K562 (cell line): ENCODE measurements at regions not wholly inside any gene's neighbourhood (a gene's known extent, or its start where the extent isn't known, plus 50 kb on each side); places are given as distances from the start of the nearest gene placed in this dataset.

Experiments used
- ARHGAP35 ChIP-seq: fragments of 450-650 bp; IDR thresholded peaks from 2 replicates; pipeline ENCODE4 v1.6.1; 2018; ENCODE audit not compliant: partially characterized antibody
- BHLHE40 ChIP-seq: IDR thresholded peaks from 2 replicates; pipeline ENCODE4 v1.6.1; 2011; ENCODE audit warnings: low read length, improper control_type of control experiment
- MYC ChIP-seq, 2 experiments: fragments of 250-450 bp in 1 of 2; sonication (Bioruptor Pico) in 1 of 2; IDR thresholded peaks; 2 replicates each; pipeline versions ENCODE4 v1.5.1 to v1.6.1; 2012 to 2021; ENCODE audit warnings: low read depth in 2 of 2, borderline replicate concordance in 1 of 2, improper control_type of control experiment in 1 of 2, low read length in 1 of 2, mild to moderate bottlenecking in 1 of 2, moderate library complexity in 1 of 2
- NCOA1 ChIP-seq: fragments of 450-650 bp; IDR thresholded peaks from 2 replicates; pipeline ENCODE4 v1.6.1; 2016; ENCODE audit warnings: low read depth
- POLR2A ChIP-seq: fragments of 450-650 bp; conservative IDR thresholded peaks from 2 replicates; pipeline ENCODE4 v1.6.1; 2016
- RFX5 ChIP-seq: IDR thresholded peaks from 2 replicates; pipeline ENCODE4 v1.6.1; 2011; ENCODE audit warnings: low read depth, mild to moderate bottlenecking, improper control_type of control experiment, low read length
- TAF15 ChIP-seq: fragments of 200-400 bp; formaldehyde crosslinking; IDR thresholded peaks from 2 replicates; pipeline ENCODE4 v1.6.1; 2017; ENCODE audit warnings: mild to moderate bottlenecking, low read depth, low read length, moderate library complexity
- ZNF384 ChIP-seq: IDR thresholded peaks from 2 replicates; pipeline ENCODE4 v1.6.1; 2012; ENCODE audit warnings: low read depth, low read length, improper control_type of control experiment
- ZNF644 ChIP-seq: fragments of 200-800 bp; sonication (Bioruptor generic); IDR thresholded peaks from 2 replicates; pipeline ENCODE4 v1.6.1; 2016; ENCODE audit warnings: low read depth, missing genetic modification characterization, missing compliant biosample characterization
- TF ChIP-seq, protein P1 (sequence below): sonication (generic); formaldehyde crosslinking; IDR thresholded peaks from 2 replicates; pipeline ENCODE4 v1.9.0; 2022; ENCODE audit warnings: mild to moderate bottlenecking, missing genetic modification reagents
- TF ChIP-seq, protein P2 (sequence below), 3 experiments: IDR thresholded peaks in 2 of 3; conservative IDR thresholded peaks in 1 of 3; 2 replicates each; pipeline ENCODE4 v1.5.1; 2011 to 2012; ENCODE audit warnings: low read length in 3 of 3, mild to moderate bottlenecking in 3 of 3, control low read depth in 2 of 3, improper control_type of control experiment in 1 of 3, inconsistent platforms in 1 of 3, low read depth in 1 of 3, mixed read lengths in 1 of 3, moderate library complexity in 1 of 3; ENCODE audit not compliant: insufficient read depth in 2 of 3

DNA sequence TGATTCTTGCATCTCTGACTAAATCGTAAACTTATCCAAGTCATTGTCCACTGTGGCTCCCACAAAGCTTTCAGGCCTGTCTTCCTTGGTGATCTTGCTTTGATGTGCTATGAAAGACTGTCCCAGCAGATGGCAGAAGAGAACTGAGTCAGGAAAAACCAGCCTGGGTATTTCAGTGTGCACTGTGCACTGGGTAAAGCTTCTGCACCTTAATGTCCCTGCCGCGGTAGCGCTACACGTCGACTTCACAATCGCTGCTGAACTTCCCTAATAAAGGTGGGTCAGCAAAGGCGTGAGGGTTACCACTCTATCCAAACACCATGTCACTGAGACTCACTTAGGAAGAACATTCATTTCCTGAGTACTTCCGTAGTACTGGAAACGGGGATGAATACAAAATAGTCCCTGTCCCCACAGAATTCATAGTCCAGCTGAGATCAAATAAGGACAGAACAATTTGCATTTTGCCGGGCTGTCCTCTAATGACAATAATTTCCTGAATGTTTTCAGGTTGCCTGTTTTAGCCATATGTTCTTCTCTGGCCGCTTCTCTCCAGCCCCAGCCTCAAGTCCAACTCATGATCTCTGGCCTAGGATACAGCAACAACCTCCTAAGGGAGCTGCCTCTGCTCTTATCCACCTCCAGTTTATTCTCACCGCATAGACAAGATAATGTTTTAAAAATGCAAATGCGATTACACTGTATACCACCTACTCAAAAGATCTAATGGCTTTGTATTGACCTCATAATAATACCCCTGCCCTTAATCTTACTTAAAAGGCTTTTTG, 83.6 kb upstream of the AKAP13 start:
- TF ChIP-seq, protein P1, sequence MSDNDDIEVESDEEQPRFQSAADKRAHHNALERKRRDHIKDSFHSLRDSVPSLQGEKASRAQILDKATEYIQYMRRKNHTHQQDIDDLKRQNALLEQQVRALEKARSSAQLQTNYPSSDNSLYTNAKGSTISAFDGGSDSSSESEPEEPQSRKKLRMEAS (CRISPR knock-in tag): no peak
- TF ChIP-seq POLR2A (no peak), BHLHE40 (no peak), NCOA1 (no peak), MYC (IDR thresholded peaks at IDR 0.05; ENCODE audit: low read depth, low read length) (no peak), MYC (CRISPR knock-in tag; IDR thresholded peaks at IDR 0.05; ENCODE audit: borderline replicate concordance, low read depth) (no peak), ZNF384 (no peak), TAF15 (no peak), ZNF644 (no peak), RFX5 (no peak), ARHGAP35 (no peak)
- TF ChIP-seq, protein P2, sequence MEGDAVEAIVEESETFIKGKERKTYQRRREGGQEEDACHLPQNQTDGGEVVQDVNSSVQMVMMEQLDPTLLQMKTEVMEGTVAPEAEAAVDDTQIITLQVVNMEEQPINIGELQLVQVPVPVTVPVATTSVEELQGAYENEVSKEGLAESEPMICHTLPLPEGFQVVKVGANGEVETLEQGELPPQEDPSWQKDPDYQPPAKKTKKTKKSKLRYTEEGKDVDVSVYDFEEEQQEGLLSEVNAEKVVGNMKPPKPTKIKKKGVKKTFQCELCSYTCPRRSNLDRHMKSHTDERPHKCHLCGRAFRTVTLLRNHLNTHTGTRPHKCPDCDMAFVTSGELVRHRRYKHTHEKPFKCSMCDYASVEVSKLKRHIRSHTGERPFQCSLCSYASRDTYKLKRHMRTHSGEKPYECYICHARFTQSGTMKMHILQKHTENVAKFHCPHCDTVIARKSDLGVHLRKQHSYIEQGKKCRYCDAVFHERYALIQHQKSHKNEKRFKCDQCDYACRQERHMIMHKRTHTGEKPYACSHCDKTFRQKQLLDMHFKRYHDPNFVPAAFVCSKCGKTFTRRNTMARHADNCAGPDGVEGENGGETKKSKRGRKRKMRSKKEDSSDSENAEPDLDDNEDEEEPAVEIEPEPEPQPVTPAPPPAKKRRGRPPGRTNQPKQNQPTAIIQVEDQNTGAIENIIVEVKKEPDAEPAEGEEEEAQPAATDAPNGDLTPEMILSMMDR (IDR thresholded peaks at IDR 0.05 in 2 of 3, conservative IDR thresholded peaks at IDR 0.05 in 1 of 3; ENCODE audit: insufficient read depth in 2 of 3, low read depth in 1 of 3, low read length in 3 of 3): peak; percentile 62 to 66 (median 62)
